Stimulated activated CD8-positive, alpha-beta memory T cell treated with anti-CD3 and anti-CD28 coated beads, Interleukin-4, amount 100 ng/mL, for 1 hour (primary cell): ENCODE measurements at regions not wholly inside any gene's neighbourhood (a gene's known extent, or its start where the extent isn't known, plus 50 kb on each side); places are given as distances from the start of the nearest gene placed in this dataset.

ENCODE experiments used
- DNase-seq, 2 donors: peaks; one replicate each; pipeline ENCODE4 v3.0.0-alpha.2; 2020; ENCODE audit warnings: low read depth in 2 of 2, low spot score in 1 of 2

GRCh38 chr14:97382616-97383226 lies 585.5 kb downstream of the VRK1 start:
- no peak for DNase-seq

- DNase-seq = no peak
Measured at GRCh38 chr14:97385727-97386126, 588.5 kb downstream of the VRK1 start.

- no peak for DNase-seq
Measured at GRCh38 chr14:97387252-97387874, 590.2 kb downstream of the VRK1 start.

GRCh38 chr14:97388408-97388807 lies 591.2 kb downstream of the VRK1 start:
- no peak for DNase-seq

- no peak for DNase-seq
Measured at GRCh38 chr14:97390096-97390724, 593.0 kb downstream of the VRK1 start.

GRCh38 chr14:97393244-97393643 lies 596.1 kb downstream of the VRK1 start:
- DNase-seq = no peak

- DNase-seq = no peak
Measured at GRCh38 chr14:97395068-97395467, 597.9 kb downstream of the VRK1 start.

- DNase-seq = no peak
Measured at GRCh38 chr14:97401714-97402113, 604.5 kb downstream of the VRK1 start.

- no peak for DNase-seq
Measured at GRCh38 chr14:97402279-97402678, 605.1 kb downstream of the VRK1 start.

GRCh38 chr14:97407701-97408407 lies 610.7 kb downstream of the VRK1 start:
- DNase-seq = no peak

GRCh38 chr14:97408503-97408902 lies 611.3 kb downstream of the VRK1 start:
- no peak for DNase-seq

GRCh38 chr14:97408937-97409815 lies 612.0 kb downstream of the VRK1 start:
- no peak for DNase-seq

- no peak for DNase-seq
Measured at GRCh38 chr14:97410667-97411620, 613.8 kb downstream of the VRK1 start.

- DNase-seq = no peak
Measured at GRCh38 chr14:97411938-97412612, 614.9 kb downstream of the VRK1 start.

GRCh38 chr14:97413022-97413539 lies 615.9 kb downstream of the VRK1 start:
- DNase-seq = no peak

- no peak for DNase-seq
Measured at GRCh38 chr14:97413966-97414717, 617.0 kb downstream of the VRK1 start.

GRCh38 chr14:97414718-97415098 lies 617.5 kb downstream of the VRK1 start:
- no peak for DNase-seq

- DNase-seq = no peak
Measured at GRCh38 chr14:97415907-97416306, 618.7 kb downstream of the VRK1 start.
